ENCODE measurements at regions not wholly inside any gene's neighbourhood (a gene's known extent, or its start where the extent isn't known, plus 50 kb on each side); places are given as distances from the start of the nearest gene placed in this dataset.
"Not testable (repeated sequence)": the region's sequence is repeated elsewhere in the genome, so short reads cannot be mapped to it uniquely, and the experiment has no call there.

DNA sequence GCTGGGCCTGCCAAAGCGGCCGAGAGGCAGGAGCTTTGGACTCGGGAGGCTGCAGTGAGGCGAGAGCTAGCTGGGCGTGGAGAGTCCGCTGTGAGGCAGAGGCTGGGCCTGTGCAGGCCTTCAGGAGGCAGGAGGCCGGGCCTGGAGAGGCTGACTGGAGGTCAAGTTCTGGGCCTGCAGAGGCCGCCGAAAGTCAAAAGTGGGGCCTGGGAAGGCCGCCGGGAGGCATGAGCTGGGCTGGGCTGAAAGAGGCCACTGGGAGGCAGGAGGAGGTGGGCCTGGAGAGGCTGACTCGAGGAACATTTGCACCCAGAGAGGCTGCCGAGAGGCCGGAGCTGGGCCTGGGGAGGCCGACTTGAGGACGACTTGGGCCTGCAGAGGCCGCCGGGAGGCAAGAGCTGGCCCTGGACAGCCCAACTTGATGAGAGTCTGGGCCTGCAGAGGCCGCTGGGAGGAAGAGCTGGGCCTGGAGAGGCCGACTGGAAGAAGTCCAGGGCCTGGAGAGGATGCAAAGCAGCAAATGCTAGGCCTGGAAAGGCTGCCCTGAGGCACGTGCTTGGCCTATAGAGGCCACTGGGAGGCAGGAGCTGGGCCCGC, 72.7 kb upstream of the COBL start:
- not testable (repeated sequence) for DNase-seq

GRCh38 chr7:51388241-51388640, 71.6 kb upstream of the COBL start:
- not testable (repeated sequence) for DNase-seq

DNA sequence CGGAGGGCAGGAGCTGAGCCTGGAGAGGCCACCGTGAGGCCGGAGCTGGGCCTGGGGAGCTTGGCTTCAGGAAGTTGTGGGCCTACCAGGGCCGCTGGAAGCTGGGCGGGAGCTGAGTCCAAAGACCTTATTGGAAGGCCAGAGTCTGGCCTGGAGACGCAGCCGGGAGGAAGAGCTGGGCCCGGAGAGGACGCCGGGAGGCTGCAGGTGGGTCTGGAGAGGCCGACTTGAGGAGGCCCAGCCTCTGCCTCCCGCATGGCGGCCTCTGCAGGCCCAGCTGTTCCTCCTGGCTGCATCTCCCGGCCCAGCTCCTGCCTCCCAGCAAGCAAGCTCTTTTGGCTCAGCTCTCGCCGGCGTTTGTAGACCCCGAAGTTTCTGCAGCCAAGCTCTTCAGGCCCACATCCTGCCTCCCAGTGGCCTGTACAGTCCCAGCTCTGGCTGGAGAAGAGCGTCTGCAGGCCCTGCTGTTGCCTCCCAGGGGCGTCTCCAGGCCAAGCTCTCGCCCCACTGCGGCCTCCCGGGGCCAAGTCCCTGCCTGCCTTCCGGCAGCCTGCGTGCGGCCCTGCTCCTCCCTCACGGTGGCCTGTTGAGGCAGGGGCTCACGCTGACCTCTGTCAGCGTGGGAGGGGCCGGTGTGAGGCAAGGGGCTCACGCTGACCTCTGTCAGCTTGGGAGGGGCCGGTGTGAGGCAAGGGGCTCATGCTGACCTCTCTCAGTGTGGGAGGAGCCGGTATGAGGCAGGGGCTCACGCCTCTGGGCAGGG, 70.4 kb upstream of the COBL start:
- not testable (repeated sequence) for DNase-seq

DNA sequence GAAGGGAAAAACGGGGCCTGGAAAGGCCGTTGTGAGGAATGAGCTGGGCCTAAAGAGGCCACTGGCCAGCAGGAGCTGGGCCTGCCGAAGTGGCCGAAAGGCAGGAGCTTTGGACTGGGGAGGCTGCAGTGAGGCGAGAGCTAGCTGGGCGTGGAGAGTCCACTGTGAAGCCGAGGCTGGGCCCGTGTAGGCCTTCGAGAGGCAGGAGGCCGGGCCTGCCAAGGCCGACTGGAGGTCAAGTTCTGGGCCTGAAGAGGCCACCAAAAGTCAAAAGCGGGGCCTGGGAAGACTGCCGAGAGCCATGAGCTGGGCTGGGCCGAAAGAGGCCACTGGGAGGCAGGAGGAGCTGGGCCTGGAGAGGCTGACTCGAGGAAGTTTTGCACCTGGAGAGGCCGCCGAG, 69.6 kb upstream of the COBL start:
- not testable (repeated sequence) for DNase-seq

DNA sequence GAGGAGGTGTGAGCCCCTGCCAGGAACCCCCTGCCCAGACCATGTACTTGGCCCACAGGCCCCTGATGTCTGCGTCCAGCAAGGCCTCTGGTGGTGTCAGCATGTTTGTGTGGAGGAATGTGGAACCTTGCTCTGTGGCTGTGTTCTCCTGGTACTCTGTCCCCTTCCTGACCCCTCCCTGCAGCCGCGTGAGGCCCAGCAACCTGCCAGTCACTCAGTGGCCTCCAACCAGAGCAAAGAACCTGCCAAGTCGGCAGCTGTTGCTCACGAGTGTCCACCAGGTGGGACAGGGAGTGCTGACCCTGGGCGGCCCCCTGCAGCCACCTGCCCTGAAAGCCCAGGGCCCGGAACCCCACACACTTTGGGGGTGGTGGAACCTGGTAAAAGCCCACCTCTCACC, 65.6 kb upstream of the COBL start:
- DNase-seq = not testable (repeated sequence)

DNA sequence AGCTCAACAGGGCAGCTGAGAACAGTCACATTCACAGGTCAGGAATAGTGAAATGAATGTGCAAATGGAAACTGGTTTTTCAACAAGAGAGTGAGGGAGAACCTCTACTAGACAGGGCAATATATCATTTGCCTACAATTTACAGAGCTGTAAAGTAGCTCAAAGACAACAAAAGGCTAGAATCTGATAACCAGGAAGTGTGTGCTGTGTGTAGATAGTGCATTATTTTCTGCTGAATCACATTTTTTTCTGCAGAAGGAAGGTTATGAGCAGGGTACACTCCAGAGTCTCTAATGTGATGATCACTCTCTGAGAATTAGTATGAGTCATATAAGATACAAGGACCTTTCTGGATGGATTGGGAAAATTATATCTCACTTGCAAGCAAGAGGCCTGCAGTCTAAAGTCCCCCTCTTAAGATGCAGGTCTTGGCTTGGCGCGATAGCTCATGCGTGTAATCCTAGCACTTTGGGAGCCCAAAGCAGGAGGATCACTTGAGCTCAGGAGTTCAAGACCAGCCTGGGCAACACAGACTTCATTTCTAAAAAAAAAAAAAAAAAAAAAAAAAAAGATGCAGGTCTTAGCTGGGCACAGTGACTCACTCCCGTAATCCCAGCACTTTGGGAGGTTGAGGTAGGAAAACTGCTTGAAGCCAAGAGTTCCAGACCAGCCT, 59.9 kb upstream of the COBL start:
- DNase-seq = no peak

GRCh38 chr7:51374936-51375335, 58.3 kb upstream of the COBL start:
- DNase-seq = no peak

DNA sequence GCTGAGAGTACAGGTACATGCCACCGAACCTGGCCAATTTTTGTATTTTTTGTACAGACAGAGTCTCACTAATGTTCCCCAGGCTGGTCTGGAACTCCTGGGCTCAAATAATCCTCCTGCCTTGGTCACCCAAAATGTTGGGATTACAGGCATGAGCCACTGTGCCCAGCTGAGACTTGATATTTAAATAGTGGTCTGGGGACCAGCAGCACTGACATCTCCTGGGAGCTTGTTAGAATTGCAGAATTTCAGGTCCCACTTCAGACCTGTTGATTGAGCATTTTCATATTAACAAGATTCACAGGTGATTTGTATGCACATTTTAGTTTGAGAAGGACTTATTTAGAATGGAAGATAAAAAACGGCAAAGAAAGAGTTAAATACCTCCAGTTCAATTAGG, 57.0 kb upstream of the COBL start:
- not testable (repeated sequence) for DNase-seq

DNA sequence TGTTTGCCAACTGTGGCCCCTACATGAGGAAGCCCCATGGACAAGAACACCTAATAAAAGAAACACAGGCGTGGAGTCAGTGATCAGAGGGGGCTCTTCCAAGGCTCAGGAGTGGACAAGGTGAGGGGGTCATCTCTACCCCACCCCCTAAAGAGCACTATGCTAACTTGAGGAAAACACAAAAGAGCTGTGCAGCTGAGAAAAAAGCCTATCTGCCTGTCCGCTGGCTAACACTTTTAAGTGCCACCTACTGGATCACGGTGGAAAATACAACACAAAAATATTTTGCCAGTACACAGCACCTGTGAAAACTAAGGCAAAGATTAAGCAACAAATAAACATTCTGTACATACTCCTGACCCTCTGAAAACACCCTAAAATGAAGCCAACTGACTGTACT, 53.1 kb upstream of the COBL start:
- DNase-seq = no peak

DNA sequence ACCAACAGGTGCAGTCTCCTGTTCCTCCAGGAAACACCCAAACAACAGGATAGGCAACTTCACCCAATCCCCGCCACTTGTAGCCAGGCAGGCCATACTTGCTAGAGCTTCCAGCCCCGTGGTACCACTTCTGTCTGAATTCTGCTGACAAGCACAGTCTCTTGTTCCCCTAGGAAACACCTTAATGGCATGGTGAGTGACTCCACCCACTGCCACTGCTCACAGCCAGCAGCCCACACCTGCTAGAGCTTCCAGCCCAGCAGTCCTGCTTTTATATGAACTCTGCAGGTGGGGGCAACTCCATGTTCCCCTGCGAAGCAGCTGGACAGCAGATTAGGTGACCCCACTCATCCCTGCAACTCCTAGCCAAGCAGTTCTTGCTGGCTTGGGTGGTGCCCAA, 52.6 kb upstream of the COBL start:
- not testable (repeated sequence) for DNase-seq

- no peak for DNase-seq
Observed at GRCh38 chr7:51368334-51368733, 51.7 kb upstream of the COBL start.

DNA sequence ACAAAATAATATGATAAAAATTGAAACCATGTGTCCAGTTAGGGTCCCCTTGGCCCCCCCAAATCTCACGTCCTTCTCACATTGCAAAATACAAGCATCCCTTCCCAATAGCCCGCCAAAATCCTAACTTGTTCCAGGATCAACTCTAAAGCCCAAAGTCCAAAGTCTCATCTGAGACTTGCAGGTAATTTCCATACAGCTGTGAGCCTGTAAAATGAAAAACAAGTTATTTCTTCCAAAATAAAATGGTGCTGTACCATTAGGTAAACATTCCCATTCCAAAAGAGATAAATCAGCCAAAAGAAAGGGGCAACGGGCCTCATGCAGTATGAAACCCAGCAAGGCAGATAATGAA, 51.0 kb upstream of the COBL start:
- no peak for DNase-seq

GRCh38 chr7:51366930-51367613, 50.5 kb upstream of the COBL start:
- peak; percentile 7 for DNase-seq
